ENCODE measurements at regions not wholly inside any gene's neighbourhood (a gene's known extent, or its start where the extent isn't known, plus 50 kb on each side); places are given as distances from the start of the nearest gene placed in this dataset.
"Not testable (repeated sequence)": the region's sequence is repeated elsewhere in the genome, so short reads cannot be mapped to it uniquely, and the experiment has no call there.

DNA sequence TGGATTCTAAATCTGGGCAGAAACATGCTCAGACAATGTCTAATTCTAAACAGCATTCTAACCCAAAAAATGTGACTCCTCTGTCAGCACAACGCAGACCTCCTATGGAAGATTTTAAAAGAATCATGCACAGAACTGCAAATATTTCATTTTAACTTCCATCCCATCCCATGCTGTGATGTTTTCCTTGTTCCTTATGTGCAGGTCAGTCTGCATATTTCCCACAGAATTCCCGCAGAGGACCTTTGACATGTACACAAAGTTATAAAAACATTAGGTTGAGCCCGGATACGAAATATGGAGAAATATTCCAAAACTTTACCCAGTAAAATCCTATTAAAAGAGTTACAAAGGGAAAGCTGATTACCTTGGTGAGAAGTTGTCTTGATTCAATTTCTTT lies 467.1 kb upstream of the EPHA7 start:
- FAIRE-seq (no peak), DNase-seq (ENCODE audit: low spot score in 2 of 2) (no peak)

DNA sequence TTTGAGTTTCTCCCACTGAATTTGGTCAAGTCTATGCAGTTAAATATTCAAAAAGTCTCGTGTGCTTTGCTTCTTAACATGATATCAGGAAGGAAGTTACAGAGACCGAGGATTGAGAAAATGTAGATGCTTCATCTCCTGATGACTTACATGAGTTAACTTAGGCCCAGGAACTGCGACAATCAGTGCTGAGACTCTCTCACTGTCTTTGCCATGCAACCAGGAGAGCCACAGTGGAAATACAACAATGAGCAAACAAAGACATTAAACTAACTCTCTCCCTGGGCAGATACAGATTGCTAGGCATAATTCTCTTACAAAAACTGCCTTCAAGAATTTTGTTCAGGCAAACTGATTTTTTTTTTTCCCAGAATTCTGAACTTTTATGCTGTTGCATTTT lies 440.6 kb upstream of the EPHA7 start:
- DNase-seq (ENCODE audit: low spot score in 2 of 2) (no peak), FAIRE-seq (no peak)

DNA sequence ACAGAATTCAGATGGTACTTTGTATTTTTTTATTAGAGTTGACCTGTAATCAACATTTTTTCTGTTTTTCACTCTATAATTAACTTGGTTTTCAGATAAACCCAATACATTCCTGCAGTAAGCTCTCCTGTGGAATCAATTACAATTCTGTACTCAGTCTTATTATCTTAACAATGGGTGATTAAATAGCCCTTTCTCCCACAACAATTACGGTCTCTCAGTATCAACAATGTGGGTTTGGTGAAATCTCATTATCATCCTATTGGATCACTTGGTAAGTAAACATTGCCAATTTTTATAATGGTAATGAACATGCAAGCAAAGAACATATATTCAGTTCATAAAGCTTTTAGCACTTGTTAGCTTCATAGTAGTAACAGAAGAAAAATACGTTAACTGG lies 438.9 kb upstream of the EPHA7 start:
- FAIRE-seq (no peak), DNase-seq (ENCODE audit: low spot score in 2 of 2) (no peak)

- DNase-seq (ENCODE audit: low spot score in 2 of 2) = no peak
- FAIRE-seq = no peak
Observed at GRCh38 chr6:93849857-93850256, 430.5 kb upstream of the EPHA7 start.

- no peak for FAIRE-seq
- no peak for DNase-seq (ENCODE audit: low spot score in 2 of 2)
Observed at GRCh38 chr6:93848031-93848742, 428.8 kb upstream of the EPHA7 start.

- DNase-seq (ENCODE audit: low spot score in 2 of 2) = no peak
- no peak for FAIRE-seq
Observed at GRCh38 chr6:93842178-93842577, 422.8 kb upstream of the EPHA7 start.

DNA sequence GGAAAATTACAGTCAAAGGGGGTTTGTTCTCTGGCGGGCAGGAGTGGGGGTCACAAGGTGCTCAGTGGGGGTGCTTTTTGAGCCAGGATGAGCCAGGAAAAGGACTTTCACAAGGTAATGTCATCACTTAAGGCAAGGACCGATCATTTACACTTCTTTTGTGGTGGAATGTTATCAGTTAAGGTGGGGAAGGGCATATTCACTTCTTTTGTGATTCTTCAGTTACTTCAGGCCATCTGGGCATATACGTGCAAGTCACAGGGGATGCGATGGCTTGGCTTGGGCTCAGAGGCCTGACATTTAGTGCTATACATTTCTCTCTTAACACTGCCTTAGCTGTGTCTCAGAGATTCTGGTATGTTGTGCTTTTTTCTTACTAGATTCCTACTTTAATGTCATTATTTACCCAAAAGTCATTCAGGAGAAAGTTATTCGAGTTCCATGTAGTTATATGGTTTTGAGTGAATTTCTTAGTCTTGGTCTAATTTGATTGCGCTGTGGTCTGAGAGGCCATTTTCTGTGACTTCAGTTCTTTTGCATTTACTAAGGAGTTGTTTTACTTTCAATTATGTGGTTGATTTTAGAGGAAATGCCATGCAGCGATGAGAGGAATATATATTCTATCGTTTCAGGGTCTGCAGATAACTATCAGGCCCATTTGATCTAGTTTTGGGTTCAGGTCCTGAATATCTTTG lies 416.2 kb upstream of the EPHA7 start:
- DNase-seq (ENCODE audit: low spot score in 2 of 2); FAIRE-seq: not testable (repeated sequence)

DNA sequence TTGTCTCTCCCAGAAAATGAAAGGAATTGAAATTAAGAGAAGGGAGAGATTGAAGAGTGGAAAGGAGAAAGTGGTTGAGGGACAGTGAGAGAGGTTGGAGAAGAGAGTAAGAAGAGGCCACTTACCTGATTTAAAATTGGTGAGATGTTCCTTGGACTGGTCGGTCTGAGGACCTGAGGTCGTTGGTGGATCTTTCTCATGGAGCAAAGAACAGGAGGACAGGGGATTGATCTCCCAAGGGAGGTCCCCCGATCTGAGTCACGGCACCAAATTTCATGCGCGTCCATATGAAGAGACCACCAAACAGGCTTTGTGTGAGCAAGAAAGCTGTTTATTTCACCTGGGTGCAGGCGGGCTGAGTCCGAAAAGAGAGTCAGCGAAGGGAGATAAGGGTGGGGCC lies 415.7 kb upstream of the EPHA7 start:
- FAIRE-seq; DNase-seq (ENCODE audit: low spot score in 2 of 2): not testable (repeated sequence)

- not testable (repeated sequence) for DNase-seq (ENCODE audit: low spot score in 2 of 2); FAIRE-seq
Observed at GRCh38 chr6:93833326-93833725, 414.0 kb upstream of the EPHA7 start.

- FAIRE-seq = not testable (repeated sequence)
Observed at GRCh38 chr6:93829757-93830156, 410.4 kb upstream of the EPHA7 start.

GRCh38 chr6:93829009-93829408 lies 409.6 kb upstream of the EPHA7 start:
- DNase-seq (ENCODE audit: low spot score in 2 of 2) (no peak), FAIRE-seq (no peak)

More at GRCh38 chr6:93829757-93830156, 410.4 kb upstream of the EPHA7 start:
- not testable (repeated sequence) for DNase-seq (ENCODE audit: low spot score in 2 of 2)

- no peak for DNase-seq (ENCODE audit: low spot score in 2 of 2)
- FAIRE-seq = no peak
Observed at GRCh38 chr6:93828553-93828952, 409.2 kb upstream of the EPHA7 start.

DNA sequence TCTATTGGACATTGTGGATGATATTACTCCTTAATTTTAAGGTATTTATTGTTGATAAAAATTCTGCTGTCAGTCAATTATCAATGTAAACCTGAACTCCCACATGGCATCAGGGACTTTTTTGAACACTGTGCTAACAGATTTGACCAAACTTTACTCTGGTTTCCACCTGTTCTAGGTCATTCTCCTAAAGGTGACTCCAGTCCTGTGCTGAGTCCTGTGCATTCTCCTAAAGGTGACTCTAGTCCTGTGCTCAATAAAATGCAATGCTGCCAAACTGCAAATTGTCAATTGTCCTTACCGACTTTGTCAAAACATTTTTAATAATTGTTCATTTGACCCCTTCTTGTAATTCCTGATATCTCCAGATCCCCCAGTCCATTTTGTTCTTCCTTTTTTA lies 408.4 kb upstream of the EPHA7 start:
- DNase-seq (ENCODE audit: low spot score in 2 of 2) = no peak
- no peak for FAIRE-seq

- no peak for FAIRE-seq
Observed at GRCh38 chr6:93825950-93826349, 406.6 kb upstream of the EPHA7 start.

GRCh38 chr6:93823489-93823888 lies 404.1 kb upstream of the EPHA7 start:
- no peak for DNase-seq (ENCODE audit: low spot score in 2 of 2)
- FAIRE-seq = no peak

More at GRCh38 chr6:93825950-93826349, 406.6 kb upstream of the EPHA7 start:
- DNase-seq (ENCODE audit: low spot score in 2 of 2) = no peak

GRCh38 chr6:93822434-93823265 lies 403.3 kb upstream of the EPHA7 start:
- FAIRE-seq (no peak), DNase-seq (ENCODE audit: low spot score in 2 of 2) (no peak)

DNA sequence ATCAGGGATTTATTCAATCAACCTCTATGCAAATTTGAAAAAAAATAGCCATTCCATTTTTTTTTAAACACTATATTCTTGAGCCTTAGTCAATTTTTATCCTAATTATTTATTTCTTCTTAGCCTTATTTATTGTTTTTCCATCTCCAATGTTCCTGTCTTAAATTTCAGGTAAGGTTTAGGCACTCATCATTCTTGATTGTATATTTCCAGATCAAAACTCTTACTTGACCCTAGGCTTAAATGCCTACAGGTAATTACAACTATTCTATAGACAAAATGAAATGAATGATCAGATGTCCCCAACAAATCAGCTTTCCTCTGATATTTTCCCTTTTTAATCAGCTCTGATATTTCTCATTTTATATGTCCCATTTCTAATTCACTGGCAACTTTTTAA lies 402.6 kb upstream of the EPHA7 start:
- no peak for FAIRE-seq
- no peak for DNase-seq (ENCODE audit: low spot score in 2 of 2)

GRCh38 chr6:93820465-93821082 lies 401.2 kb upstream of the EPHA7 start:
- no peak for FAIRE-seq
- DNase-seq (ENCODE audit: low spot score in 2 of 2) = no peak

DNA sequence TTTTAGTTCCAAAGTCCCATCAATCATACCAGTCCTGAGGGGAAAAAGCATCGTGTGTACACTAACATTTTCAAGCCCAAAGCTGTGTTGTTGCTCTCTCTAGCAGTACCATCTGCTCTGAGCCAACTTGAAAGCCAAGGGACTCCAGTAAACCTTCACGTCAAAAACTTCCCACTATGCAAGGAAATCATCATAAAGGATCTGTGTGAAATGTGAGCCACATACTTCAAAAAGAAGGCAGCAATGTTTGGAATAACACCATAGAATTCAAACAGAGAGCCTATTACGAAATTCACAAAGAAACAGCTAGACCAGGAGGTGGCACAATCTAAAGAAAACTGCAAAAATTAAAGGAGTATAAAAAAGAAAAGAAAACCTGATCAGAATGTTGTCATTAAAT lies 399.8 kb upstream of the EPHA7 start:
- FAIRE-seq (no peak), DNase-seq (ENCODE audit: low spot score in 2 of 2) (no peak)

- no peak for FAIRE-seq
Observed at GRCh38 chr6:93817937-93818336, 398.6 kb upstream of the EPHA7 start.

More at GRCh38 chr6:93817937-93818336, 398.6 kb upstream of the EPHA7 start:
- DNase-seq (ENCODE audit: low spot score in 2 of 2) = no peak

Data from frontal cortex (tissue), 3 donors.